A549 (cell line): ENCODE measurements at regions not wholly inside any gene's neighbourhood (a gene's known extent, or its start where the extent isn't known, plus 50 kb on each side); places are given as distances from the start of the nearest gene placed in this dataset.

Experiments used
- ATAC-seq, 2 experiments: fragments of 200-7000 bp in 1 of 2; fragments of >200 bp in 1 of 2; cut with Nextera tagmentation in 1 of 2; cut with Tn5 transposase in 1 of 2; 3 replicates each; pipeline versions ENCODE4 v1.8.0 to v1.9.1; 2018 to 2020; ENCODE audit warnings: mild to moderate bottlenecking in 1 of 2, moderate library complexity in 1 of 2
- CTCF ChIA-PET: fragments of 300-600 bp; sonication (Branson Sonifier 250); formaldehyde crosslinking; extraction: SDS; loops from one replicate; lab custom pipeline; 2021; ENCODE audit warnings: antibody characterized with exemption, inconsistent platforms; lab: Yijun Ruan, JAX
- POLR2A ChIA-PET: fragments of 350-600 bp; formaldehyde crosslinking; extraction: SDS; loops from one replicate; lab custom pipeline; 2021; ENCODE audit warnings: antibody characterized with exemption, inconsistent platforms; lab: Yijun Ruan, JAX
- DNase-seq, 2 experiments: peaks; one replicate each; pipeline versions ENCODE4 v3.0.0 to v3.0.0-alpha.2; 2011 to 2016; ENCODE audit warnings: low read depth in 1 of 2, low spot score in 1 of 2
- FAIRE-seq: peaks from 2 replicates; lab custom pipeline; 2011; peaks lifted over from hg19 to GRCh38; lab: Jason Lieb, UNC
- H3K27ac ChIP-seq, 2 experiments: fragments of >200 bp; sonication (Bioruptor Twin); formaldehyde crosslinking; 3 replicates each; pipeline ENCODE4 v1.5.1; 2016 to 2017
- H3K4me1 ChIP-seq: fragments of >200 bp; sonication (Bioruptor Twin); formaldehyde crosslinking; 3 replicates; pipeline ENCODE4 v1.6.1; 2016
- H3K4me2 ChIP-seq: fragments of >200 bp; sonication (Bioruptor Twin); formaldehyde crosslinking; 3 replicates; pipeline ENCODE4 v1.6.1; 2016
- H3K4me3 ChIP-seq: fragments of >200 bp; sonication (Bioruptor Twin); formaldehyde crosslinking; 3 replicates; pipeline ENCODE4 v1.5.1; 2016
- H3K9me3 ChIP-seq: fragments of >200 bp; sonication (Bioruptor Twin); formaldehyde crosslinking; 3 replicates; pipeline ENCODE4 v1.6.1; 2016
- BHLHE40 ChIP-seq: IDR thresholded peaks from 2 replicates; pipeline ENCODE4 v1.6.1; 2012; ENCODE audit warnings: low read depth, low read length, inconsistent platforms
- CBX2 ChIP-seq: fragments of 200-600 bp; sonication (generic); IDR thresholded peaks from 2 replicates; pipeline ENCODE4 v1.6.1; 2016; ENCODE audit warnings: low read depth, mild to moderate bottlenecking, borderline replicate concordance
- CTCF ChIP-seq: fragments of >200 bp; sonication (Bioruptor Twin); formaldehyde crosslinking; IDR thresholded peaks from 3 replicates; pipeline ENCODE4 v1.5.1; 2016
- E2F6 ChIP-seq: IDR thresholded peaks from 2 replicates; pipeline ENCODE4 v1.6.1; 2012; ENCODE audit warnings: low read depth, borderline replicate concordance
- EHF ChIP-seq: fragments of 250-450 bp; sonication (Bioruptor Pico); IDR thresholded peaks from 2 replicates; pipeline ENCODE4 v1.5.0; 2020; ENCODE audit warnings: mild to moderate bottlenecking
- EHMT2 ChIP-seq: fragments of 200-600 bp; sonication (generic); IDR thresholded peaks from 2 replicates; pipeline ENCODE4 v1.6.1; 2016; ENCODE audit warnings: antibody characterized with exemption, low read depth, mild to moderate bottlenecking, moderate library complexity
- ESRRA ChIP-seq: fragments of 150-350 bp; IDR thresholded peaks from 2 replicates; pipeline ENCODE4 v1.6.1; 2014; ENCODE audit warnings: mild to moderate bottlenecking, low read length, borderline replicate concordance
- FOXS1 ChIP-seq: fragments of 250-450 bp; sonication (Bioruptor Pico); IDR thresholded peaks from 2 replicates; pipeline ENCODE4 v1.5.0; 2020; ENCODE audit warnings: mild to moderate bottlenecking, moderate library complexity
- HES2 ChIP-seq: fragments of >200 bp; sonication (Bioruptor Twin); formaldehyde crosslinking; IDR thresholded peaks from 2 replicates; pipeline ENCODE4 v1.6.1; 2016
- HOXB13 ChIP-seq: fragments of 250-450 bp; sonication (Bioruptor Pico); IDR thresholded peaks from 2 replicates; pipeline ENCODE4 v1.5.0; 2020; ENCODE audit warnings: low read depth, mild to moderate bottlenecking, moderate library complexity
- HOXB5 ChIP-seq: fragments of 250-450 bp; sonication (Bioruptor Pico); IDR thresholded peaks from 2 replicates; pipeline ENCODE4 v1.5.0; 2020; ENCODE audit warnings: mild to moderate bottlenecking, moderate library complexity
- KDM1A ChIP-seq: fragments of 200-600 bp; sonication (generic); IDR thresholded peaks from 2 replicates; pipeline ENCODE4 v1.6.1; 2016; ENCODE audit warnings: low read depth, mild to moderate bottlenecking
- MAX ChIP-seq: IDR thresholded peaks from 2 replicates; pipeline ENCODE4 v1.6.1; 2012
- NR3C1 ChIP-seq: fragments of >200 bp; sonication (Bioruptor Twin); formaldehyde crosslinking; IDR thresholded peaks from 3 replicates; pipeline ENCODE4 v1.6.1; 2017
- POLR2AphosphoS2 ChIP-seq: conservative IDR thresholded peaks from 2 replicates; pipeline ENCODE4 v1.6.1; 2012; ENCODE audit warnings: low read length, improper control_type of control experiment, inconsistent platforms
- RAD21 ChIP-seq, 2 experiments: fragments of >200 bp in 1 of 2; sonication (Bioruptor Twin) in 1 of 2; formaldehyde crosslinking in 1 of 2; IDR thresholded peaks in 1 of 2; conservative IDR thresholded peaks in 1 of 2; 2 replicates in 1 of 2; 3 replicates in 1 of 2; pipeline ENCODE4 v1.6.1; 2012 to 2018; ENCODE audit warnings: inconsistent platforms in 1 of 2
- RARB ChIP-seq: fragments of 250-450 bp; sonication (Bioruptor Pico); IDR thresholded peaks from 2 replicates; pipeline ENCODE4 v1.8.0; 2021; ENCODE audit warnings: mild to moderate bottlenecking, moderate library complexity
- RFX5 ChIP-seq: fragments of 450-650 bp; IDR thresholded peaks from 2 replicates; pipeline ENCODE4 v1.7.1; 2014; ENCODE audit warnings: antibody characterized with exemption, mild to moderate bottlenecking, moderate library complexity
- SMC3 ChIP-seq: fragments of >200 bp; sonication (Bioruptor Twin); formaldehyde crosslinking; IDR thresholded peaks from 3 replicates; pipeline ENCODE4 v1.6.1; 2018; ENCODE audit warnings: inconsistent platforms
- SREBF2 ChIP-seq: fragments of 450-650 bp; IDR thresholded peaks from 2 replicates; pipeline ENCODE4 v1.6.1; 2014; ENCODE audit warnings: mild to moderate bottlenecking, moderate library complexity
- TFCP2L1 ChIP-seq: fragments of 250-450 bp; sonication (Bioruptor Pico); IDR thresholded peaks from 2 replicates; pipeline ENCODE4 v1.5.0; 2021; ENCODE audit warnings: mild to moderate bottlenecking
- ZC3H11A ChIP-seq: fragments of 450-650 bp; IDR thresholded peaks from 2 replicates; pipeline ENCODE4 v1.6.1; 2014; ENCODE audit warnings: antibody characterized with exemption, mild to moderate bottlenecking
- ZFP36 ChIP-seq: fragments of 450-650 bp; IDR thresholded peaks from 2 replicates; pipeline ENCODE4 v1.6.1; 2014; ENCODE audit warnings: borderline replicate concordance; ENCODE audit not compliant: partially characterized antibody
- ZNF302 ChIP-seq: fragments of 250-450 bp; sonication (Bioruptor Pico); IDR thresholded peaks from 2 replicates; pipeline ENCODE4 v1.9.0; 2021; ENCODE audit warnings: inconsistent platforms, mild to moderate bottlenecking, moderate library complexity
- WGBS: methylation state at CpG from one replicate; pipeline ENCODE4 v1.1.6; 2017; ENCODE audit errors: missing lambda C conversion rate; 5-methylcytosine and 5-hydroxymethylcytosine counted together

- DNase-seq = no peak
- no peak overlapping the region for H3K4me3 ChIP-seq
- CTCF ChIA-PET = no interaction called here
- H3K4me1 ChIP-seq = no peaks in the 10 kb centered on the region
- 56% methylated on average over 9 of the region's 9 CpGs for WGBS
- H3K27ac ChIP-seq = no peak overlapping the region
- POLR2A ChIA-PET = no interaction called here
- no peak for FAIRE-seq
- TF ChIP-seq ESRRA (no peak), BHLHE40 (no peak), KDM1A (no peak), E2F6 (no peak), FOXS1 (CRISPR knock-in tag) (no peak), HOXB13 (no peak), SMC3 (no peak), CBX2 (no peak), CTCF (no peak), RAD21 (conservative IDR thresholded peaks at IDR 0.05 in 1 of 2, IDR thresholded peaks at IDR 0.05 in 1 of 2) (no peak), HES2 (no peak), ZFP36 (no peak)
- TF ChIP-seq, all 56 proteins: peak for 0
- Histone ChIP-seq H3K9me3 (no peaks in the 10 kb centered on the region), H3K4me2 (no peak overlapping the region)
- no peak for ATAC-seq
Observed at GRCh38 chr2:66903745-66904465, 469.0 kb downstream of the MEIS1 start.

GRCh38 chr2:66915237-66915636, 480.3 kb downstream of the MEIS1 start:
- Histone ChIP-seq H3K4me1 (no peaks in the 10 kb centered on the region), H3K4me2 (no peak overlapping the region), H3K4me3 (no peak overlapping the region), H3K9me3 (no peaks in the 10 kb centered on the region), H3K27ac (no peak overlapping the region)
- FAIRE-seq (no peak), DNase-seq (no peak), ATAC-seq (no peak)
- no peak for TF ChIP-seq ESRRA
- POLR2A ChIA-PET = no interaction called here
- CTCF ChIA-PET = no interaction called here
- 34% methylated on average over 2 of the region's 2 CpGs for WGBS

GRCh38 chr2:66919286-66919685, 477.8 kb upstream of the ETAA1 start:
- no peak for FAIRE-seq

More at GRCh38 chr2:66919286-66919685, 477.8 kb upstream of the ETAA1 start:
- Histone ChIP-seq H3K9me3 (no peaks in the 10 kb centered on the region), H3K4me1 (no peaks in the 10 kb centered on the region), H3K27ac (no peak overlapping the region), H3K4me3 (no peak overlapping the region), H3K4me2 (no peak overlapping the region)
- no peak for ATAC-seq
- WGBS = 4% methylated on average over 1 of the region's 1 CpG
- no peak for DNase-seq
- CTCF ChIA-PET = no interaction called here
- TF ChIP-seq ZNF302 (no peak), RFX5 (no peak), KDM1A (no peak), HOXB5 (no peak), RARB (no peak), CBX2 (no peak), RAD21 (conservative IDR thresholded peaks at IDR 0.05 in 1 of 2, IDR thresholded peaks at IDR 0.05 in 1 of 2) (no peak), ZC3H11A (no peak), MAX (no peak), SREBF2 (no peak), POLR2AphosphoS2 (no peak), EHMT2 (no peak), TFCP2L1 (CRISPR knock-in tag) (no peak), NR3C1 (no peak), EHF (CRISPR knock-in tag) (no peak)
- POLR2A ChIA-PET = no interaction called here
